GM12873 (cell line): ENCODE measurements at regions not wholly inside any gene's neighbourhood (a gene's known extent, or its start where the extent isn't known, plus 50 kb on each side); places are given as distances from the start of the nearest gene placed in this dataset.

ENCODE experiments used
- TF ChIP-seq, protein P1 (sequence below): IDR thresholded peaks from 2 replicates; pipeline ENCODE4 v1.5.1; 2012; ENCODE audit warnings: low read depth, mild to moderate bottlenecking, moderate library complexity, low read length, control low read depth; ENCODE audit not compliant: insufficient read depth; ENCODE audit errors: missing control alignments

DNA sequence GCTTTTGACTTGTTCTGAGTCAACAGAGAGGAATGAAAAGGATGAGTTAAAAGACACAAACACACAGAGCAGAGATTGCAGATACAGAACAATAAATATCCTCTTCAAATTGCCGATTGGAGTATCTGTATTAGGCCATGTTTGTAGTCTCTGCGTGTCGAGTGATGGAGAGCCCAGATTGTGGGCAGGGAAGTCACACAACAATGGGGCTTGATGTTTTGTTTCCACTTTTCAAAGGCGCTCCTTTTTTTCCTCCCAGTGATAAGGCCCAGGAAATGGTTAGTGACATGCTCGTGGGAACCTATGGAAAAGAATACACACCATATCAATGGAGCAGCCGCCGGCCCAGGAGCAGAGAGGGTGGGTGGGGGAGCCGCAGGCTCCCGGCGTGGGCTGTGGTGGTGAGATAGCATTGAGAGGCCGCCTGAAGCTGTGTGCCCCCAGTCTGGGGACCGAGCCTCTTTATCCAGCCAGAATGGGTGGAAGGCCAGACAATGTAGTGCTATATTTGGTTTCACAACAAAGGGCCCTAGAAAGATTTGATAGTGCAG is 555.9 kb downstream of the INSC start:
- TF ChIP-seq, protein P1, sequence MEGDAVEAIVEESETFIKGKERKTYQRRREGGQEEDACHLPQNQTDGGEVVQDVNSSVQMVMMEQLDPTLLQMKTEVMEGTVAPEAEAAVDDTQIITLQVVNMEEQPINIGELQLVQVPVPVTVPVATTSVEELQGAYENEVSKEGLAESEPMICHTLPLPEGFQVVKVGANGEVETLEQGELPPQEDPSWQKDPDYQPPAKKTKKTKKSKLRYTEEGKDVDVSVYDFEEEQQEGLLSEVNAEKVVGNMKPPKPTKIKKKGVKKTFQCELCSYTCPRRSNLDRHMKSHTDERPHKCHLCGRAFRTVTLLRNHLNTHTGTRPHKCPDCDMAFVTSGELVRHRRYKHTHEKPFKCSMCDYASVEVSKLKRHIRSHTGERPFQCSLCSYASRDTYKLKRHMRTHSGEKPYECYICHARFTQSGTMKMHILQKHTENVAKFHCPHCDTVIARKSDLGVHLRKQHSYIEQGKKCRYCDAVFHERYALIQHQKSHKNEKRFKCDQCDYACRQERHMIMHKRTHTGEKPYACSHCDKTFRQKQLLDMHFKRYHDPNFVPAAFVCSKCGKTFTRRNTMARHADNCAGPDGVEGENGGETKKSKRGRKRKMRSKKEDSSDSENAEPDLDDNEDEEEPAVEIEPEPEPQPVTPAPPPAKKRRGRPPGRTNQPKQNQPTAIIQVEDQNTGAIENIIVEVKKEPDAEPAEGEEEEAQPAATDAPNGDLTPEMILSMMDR: no peak

DNA sequence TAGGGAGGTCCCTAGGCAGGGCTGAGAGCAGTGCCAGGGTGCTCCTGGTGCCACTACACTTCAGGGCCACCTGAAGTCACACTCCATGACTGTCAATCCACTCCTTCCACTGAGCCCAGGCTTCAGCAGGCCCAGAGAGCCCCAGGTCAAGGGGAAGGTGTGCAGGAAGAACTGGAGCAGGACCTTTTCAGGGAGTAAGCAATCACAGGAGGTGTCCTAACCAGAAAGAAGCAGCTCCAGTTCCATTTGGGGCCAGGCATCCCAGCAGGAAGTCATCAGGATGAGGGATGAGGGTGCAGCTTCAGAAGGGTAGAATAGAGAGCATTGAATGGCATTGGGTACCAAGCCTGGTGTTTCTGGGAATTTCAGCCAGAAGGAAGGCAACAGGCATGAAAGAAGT is 556.5 kb downstream of the INSC start:
- TF ChIP-seq, protein P1: no peak

DNA sequence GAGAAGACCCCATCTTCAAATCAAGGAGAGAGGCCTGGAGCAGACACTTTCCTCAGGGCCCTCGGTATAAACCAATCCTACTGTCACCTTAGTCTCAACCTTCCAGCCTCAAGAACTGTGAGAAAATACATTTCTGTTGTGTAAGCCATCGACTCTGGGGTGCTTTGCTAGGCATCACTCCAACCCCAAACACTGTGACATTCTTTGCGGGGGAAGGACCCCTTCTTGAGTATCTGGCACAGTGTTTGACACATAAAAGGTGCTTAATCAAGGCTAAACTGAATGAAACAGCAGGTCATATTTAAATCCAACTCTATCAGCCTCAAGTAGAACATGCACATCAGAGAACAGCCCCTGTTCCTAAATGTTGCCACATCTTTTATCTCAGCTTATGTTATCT is 558.1 kb downstream of the INSC start:
- TF ChIP-seq, protein P1: no peak

DNA sequence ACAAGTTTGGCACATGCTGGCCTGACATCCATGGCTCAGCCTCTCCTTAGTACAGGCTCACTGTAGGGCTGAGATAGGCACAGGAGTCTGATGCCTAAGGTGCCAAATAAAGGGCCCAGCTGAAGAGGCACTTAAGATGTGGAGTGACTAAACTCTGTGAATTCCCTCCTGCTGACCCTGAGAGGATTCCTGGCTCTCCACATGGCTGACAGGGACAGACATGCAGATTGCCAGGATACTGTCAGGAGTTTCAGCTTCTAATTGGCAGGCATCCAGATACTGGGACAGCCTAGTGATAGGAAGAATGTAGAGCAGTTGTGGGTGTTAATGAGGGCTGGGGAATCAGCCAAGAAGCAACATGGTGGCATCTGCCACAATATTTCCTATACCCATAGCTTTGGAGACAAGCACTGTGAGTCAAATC is 558.7 kb downstream of the INSC start:
- TF ChIP-seq, protein P1: no peak

DNA sequence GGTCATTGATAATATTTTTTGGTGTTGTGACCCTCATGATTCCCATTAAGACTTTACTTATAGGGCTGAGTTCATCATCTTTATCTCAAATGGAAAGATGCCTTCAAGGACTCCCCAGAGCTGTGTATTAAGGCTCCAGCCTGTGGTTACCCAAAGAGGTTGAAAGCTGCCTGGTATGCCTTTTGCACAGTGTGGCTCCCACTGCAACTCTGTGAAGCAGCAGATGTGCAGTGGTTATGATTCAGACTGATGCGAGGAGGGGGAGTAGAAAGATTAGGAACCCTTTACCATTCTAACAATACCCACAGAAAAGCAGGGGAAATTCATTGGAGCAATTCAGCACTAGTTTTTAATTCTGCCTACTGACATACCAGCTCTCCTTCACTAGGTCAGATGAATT is 560.0 kb downstream of the INSC start:
- TF ChIP-seq, protein P1: no peak

DNA sequence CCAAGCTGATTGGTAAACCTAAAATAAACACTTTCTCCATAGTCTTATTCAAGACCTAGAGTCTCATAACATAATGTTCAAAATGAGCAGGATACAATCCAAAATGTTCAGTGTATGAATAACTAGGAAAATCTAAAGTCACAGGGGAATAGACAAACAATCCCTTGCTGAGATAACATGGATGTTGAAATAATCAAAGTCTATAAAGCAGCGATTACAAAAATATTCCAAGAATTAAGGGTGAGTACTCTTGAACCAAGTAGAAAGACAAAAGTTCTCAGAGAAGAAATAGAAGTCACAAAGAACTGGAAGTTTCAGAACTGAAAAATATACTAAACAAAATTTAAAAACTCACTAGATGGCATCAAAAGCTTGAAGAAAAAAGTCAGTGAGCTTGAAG is 561.0 kb downstream of the INSC start:
- TF ChIP-seq, protein P1: no peak

DNA sequence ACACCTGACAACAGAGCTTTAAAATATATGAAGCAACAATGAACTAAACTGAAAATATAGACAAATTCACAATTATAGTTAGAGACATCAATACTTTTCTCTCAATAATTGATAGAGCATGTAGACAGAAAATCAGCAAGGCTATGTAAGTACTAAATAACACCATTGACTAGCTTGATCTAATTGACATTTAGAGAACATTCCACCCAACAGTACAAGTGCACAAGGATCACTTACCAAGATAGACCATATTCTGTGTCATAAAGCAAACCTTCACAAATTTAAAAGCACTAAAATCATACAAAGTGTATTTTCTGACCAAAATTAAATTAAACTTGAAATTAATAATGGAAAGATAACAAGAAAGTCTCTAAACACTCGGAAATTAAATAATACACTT is 562.5 kb downstream of the INSC start:
- TF ChIP-seq, protein P1: no peak
